T-helper 1 cell treated with Interleukin-12 subunit alpha and Interleukin-12 subunit beta and Interleukin-4 antibody, amounts not matched to agents 30 μg/mL and 1 μg/mL, for 36 hours (primary cell): ENCODE measurements at regions not wholly inside any gene's neighbourhood (a gene's known extent, or its start where the extent isn't known, plus 50 kb on each side); places are given as distances from the start of the nearest gene placed in this dataset.

Experiments used
- H3K27ac Mint-ChIP-seq: one replicate; pipeline ENCODE4 v1.8.0; 2021; ENCODE audit warnings: mild to moderate bottlenecking, mixed read lengths
- H3K27me3 Mint-ChIP-seq: one replicate; pipeline ENCODE4 v1.8.0; 2021; ENCODE audit warnings: low read depth, mixed read lengths
- H3K36me3 Mint-ChIP-seq: one replicate; pipeline ENCODE4 v1.8.0; 2021; ENCODE audit warnings: low read depth, mixed read lengths
- H3K4me1 Mint-ChIP-seq: one replicate; pipeline ENCODE4 v1.8.0; 2021; ENCODE audit warnings: low read depth, mixed read lengths
- H3K4me3 Mint-ChIP-seq: one replicate; pipeline ENCODE4 v1.8.0; 2021; ENCODE audit warnings: mild to moderate bottlenecking, moderate library complexity, mixed read lengths
- H3K9me3 Mint-ChIP-seq: one replicate; pipeline ENCODE4 v1.8.0; 2021; ENCODE audit warnings: mixed read lengths

DNA sequence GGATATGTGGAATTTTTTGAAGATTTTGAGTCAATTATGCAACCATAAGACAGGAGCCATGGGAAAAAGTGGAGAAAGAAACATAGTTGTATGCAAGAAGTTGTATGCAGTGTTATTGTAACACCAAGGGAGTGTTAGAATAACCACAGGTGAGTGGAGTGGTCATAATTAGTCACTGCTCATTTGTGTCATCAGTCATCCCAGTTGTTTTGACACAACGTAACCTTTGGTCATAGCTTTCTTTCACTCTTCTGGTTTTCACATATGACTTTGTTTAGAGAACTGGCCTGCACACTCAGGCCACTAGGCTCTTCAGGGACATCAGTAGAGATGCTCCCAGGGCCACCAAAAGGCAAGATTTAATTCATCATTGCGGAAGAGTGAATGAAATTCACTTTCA is 158.7 kb upstream of the HMHB1 start:
- H3K27me3 Mint-ChIP-seq = no peaks in the 10 kb centered on the region
- H3K4me3 Mint-ChIP-seq = no peak overlapping the region

DNA sequence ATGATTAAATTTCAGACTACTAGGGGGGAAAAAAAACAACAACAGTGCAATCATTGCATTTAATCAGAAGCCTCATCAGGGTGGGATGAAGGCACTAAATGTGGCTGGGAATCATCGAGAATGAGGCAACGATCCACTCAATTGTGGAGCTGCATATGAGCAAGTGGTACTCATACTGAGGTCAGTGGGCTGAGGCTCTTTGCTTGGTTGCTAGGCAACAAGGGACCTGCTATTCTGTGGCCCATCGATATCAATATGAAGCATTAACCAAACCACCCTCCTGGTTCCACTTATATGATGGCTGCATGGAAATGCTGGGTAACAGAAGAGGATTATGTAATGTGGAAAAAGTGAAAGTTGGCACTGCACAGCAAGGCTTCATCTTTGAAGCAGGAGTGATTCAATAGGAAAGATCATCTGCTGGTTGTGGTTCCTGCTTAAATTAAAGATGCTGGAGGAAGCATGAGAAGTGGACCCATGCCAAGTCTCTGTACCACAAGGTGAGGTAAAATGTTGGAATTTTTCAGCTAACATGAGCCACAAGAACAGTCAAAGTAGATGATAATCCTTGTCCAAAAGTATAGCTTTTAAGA is 159.8 kb upstream of the HMHB1 start:
- Mint-ChIP-seq H3K27ac (no peak overlapping the region), H3K36me3 (no peaks in the 10 kb centered on the region), H3K27me3 (no peaks in the 10 kb centered on the region), H3K4me1 (no peaks in the 10 kb centered on the region), H3K9me3 (no peaks in the 10 kb centered on the region), H3K4me3 (no peak overlapping the region)

More for the DNA sequence above, 158.7 kb upstream of the HMHB1 start:
- Mint-ChIP-seq H3K27ac (no peak overlapping the region), H3K4me1 (no peaks in the 10 kb centered on the region), H3K9me3 (no peaks in the 10 kb centered on the region), H3K36me3 (no peaks in the 10 kb centered on the region)

DNA sequence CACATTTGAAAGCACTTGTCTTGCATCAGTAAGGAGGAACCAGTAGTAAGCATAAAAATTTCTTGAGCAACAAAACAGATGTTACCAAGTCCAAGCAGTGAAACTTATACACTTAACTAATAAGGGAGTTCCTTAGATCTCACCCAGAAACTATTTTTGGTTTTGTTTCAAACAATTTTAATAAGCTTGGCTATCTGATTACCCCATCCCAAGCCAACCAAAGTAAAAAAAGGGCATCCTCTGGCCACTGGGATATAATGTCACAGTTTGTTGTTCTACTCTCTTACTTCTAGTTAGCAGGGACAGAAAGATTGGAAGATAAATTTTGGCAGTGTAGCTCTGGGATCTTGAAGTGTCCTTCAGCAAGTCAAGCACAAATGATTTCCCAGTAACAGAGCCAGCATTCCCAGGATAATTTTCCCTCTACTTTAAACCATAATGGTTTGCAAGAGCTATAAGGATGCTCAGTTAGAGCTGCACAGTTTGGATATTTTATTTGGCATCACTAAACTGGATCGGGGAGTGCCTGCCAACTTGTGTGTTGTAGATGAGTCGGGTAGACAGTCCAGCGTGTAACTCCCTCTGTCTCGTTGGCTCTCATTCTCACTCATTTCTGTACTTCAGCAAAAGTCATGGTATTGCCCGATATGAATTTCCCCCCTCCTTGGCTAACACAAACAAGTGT is 161.9 kb upstream of the HMHB1 start:
- no peak overlapping the region for H3K27ac Mint-ChIP-seq
- no peaks in the 10 kb centered on the region for H3K36me3 Mint-ChIP-seq
- no peaks in the 10 kb centered on the region for H3K9me3 Mint-ChIP-seq
- H3K27me3 Mint-ChIP-seq = no peaks in the 10 kb centered on the region
- H3K4me1 Mint-ChIP-seq = no peaks in the 10 kb centered on the region
- no peak overlapping the region for H3K4me3 Mint-ChIP-seq

DNA sequence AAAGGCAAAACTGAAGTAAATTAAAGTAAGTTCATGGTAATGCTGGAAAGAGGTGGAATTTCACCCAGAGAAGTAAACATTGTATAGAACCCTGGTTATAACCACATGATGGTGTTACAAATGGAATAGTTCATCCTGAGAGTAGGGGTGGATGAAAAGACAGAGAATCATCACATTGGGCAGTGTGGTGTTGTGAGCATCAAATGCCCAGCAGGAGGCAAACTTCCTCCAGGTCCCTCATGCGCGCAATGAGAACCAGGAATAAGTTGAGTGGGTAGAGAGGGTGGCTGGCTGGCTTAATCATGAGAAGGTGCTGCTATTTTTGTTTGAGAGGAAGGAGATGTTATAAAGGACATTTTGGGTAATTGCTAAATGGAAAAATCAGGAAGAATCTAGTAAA is 163.3 kb upstream of the HMHB1 start:
- H3K36me3 Mint-ChIP-seq = no peaks in the 10 kb centered on the region
- no peaks in the 10 kb centered on the region for H3K27me3 Mint-ChIP-seq
- no peak overlapping the region for H3K27ac Mint-ChIP-seq
- H3K9me3 Mint-ChIP-seq = no peaks in the 10 kb centered on the region
- H3K4me1 Mint-ChIP-seq = no peaks in the 10 kb centered on the region
- no peak overlapping the region for H3K4me3 Mint-ChIP-seq

DNA sequence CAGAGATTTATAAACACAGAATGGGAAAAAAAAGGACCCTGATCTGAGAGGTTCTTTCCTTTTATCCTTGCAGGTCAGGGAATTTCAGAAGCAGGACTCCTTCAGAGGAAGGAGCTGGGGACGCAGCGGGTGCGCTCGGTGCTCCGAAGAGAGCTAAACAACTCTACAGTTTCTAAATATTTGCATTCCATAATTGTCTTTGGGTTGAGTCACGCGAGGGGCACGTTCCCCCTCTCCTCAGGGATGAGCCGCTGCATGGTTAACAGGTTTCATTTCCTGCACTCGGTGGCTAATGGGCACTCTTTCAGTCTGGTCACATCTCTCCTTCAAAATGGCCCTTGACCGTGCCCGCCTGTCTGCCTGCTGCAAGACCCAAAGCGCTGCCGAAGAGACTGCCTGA is 165.0 kb upstream of the HMHB1 start:
- Mint-ChIP-seq H3K27me3 (no peaks in the 10 kb centered on the region), H3K27ac (no peak overlapping the region), H3K4me3 (no peak overlapping the region), H3K4me1 (no peaks in the 10 kb centered on the region), H3K36me3 (no peaks in the 10 kb centered on the region), H3K9me3 (no peaks in the 10 kb centered on the region)

DNA sequence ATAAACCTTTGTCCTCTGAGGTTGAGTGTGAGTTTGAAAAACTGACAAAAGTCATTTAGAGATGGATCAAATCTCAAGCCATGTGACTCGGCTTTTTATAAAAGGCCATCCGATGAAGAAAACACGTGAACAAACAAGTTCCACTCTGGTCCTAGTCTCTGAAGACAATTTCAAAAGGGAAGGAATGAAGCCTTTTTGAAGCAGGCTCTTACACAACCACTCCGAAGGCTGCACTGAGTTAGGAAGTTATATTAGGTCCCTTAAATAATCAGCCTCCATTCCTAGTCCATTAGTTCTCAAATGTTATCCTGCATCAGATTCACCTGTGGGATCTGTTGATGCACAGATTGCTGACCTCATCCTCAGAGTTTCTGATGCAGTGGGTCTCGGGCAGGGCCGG is 166.6 kb upstream of the HMHB1 start:
- Mint-ChIP-seq H3K9me3 (no peaks in the 10 kb centered on the region), H3K4me1 (no peaks in the 10 kb centered on the region), H3K36me3 (no peaks in the 10 kb centered on the region), H3K4me3 (no peak overlapping the region), H3K27ac (no peak overlapping the region), H3K27me3 (no peaks in the 10 kb centered on the region)

DNA sequence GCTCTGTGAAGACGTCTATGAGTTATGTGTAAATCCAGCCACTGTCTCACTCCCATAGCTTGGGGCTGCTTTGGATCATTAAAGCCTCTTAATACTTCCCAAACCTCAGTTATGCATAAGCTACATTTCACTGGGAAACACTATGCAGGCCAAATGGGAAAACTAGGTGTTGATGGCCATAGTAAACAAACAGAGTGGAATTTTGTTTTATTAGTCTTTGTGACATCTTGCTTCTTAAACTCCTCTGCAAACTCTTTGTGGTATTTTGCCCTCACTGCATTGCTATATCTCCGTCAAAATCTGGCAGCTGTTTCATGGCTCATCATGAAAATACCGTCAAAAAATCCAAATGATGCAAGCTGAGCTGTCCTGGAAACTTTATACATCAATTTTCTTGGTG is 167.2 kb upstream of the HMHB1 start:
- Mint-ChIP-seq H3K27ac (no peak overlapping the region), H3K9me3 (no peaks in the 10 kb centered on the region), H3K4me1 (no peaks in the 10 kb centered on the region), H3K36me3 (no peaks in the 10 kb centered on the region), H3K27me3 (no peaks in the 10 kb centered on the region), H3K4me3 (no peak overlapping the region)

DNA sequence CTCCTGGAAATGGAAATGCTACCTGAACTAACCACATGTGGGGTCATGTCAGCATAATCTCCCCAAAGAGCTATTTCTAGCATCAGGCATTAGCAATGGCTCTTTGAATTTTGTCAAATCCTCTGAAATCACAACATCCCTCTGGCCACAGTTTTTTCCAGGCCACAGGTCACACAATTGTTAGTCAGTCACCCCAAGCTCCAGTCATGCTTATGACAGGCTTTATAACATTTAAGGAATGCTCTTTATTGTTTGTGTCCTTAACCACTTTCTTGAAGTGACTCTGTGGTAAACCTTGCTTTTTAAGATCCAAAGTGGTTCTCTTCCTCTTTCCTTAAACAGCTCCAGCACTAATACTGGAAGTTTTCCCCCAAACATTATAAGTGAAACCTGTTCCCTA is 169.2 kb upstream of the HMHB1 start:
- Mint-ChIP-seq H3K9me3 (no peaks in the 10 kb centered on the region), H3K4me3 (no peak overlapping the region), H3K27ac (no peak overlapping the region), H3K36me3 (no peaks in the 10 kb centered on the region), H3K27me3 (no peaks in the 10 kb centered on the region), H3K4me1 (no peaks in the 10 kb centered on the region)

DNA sequence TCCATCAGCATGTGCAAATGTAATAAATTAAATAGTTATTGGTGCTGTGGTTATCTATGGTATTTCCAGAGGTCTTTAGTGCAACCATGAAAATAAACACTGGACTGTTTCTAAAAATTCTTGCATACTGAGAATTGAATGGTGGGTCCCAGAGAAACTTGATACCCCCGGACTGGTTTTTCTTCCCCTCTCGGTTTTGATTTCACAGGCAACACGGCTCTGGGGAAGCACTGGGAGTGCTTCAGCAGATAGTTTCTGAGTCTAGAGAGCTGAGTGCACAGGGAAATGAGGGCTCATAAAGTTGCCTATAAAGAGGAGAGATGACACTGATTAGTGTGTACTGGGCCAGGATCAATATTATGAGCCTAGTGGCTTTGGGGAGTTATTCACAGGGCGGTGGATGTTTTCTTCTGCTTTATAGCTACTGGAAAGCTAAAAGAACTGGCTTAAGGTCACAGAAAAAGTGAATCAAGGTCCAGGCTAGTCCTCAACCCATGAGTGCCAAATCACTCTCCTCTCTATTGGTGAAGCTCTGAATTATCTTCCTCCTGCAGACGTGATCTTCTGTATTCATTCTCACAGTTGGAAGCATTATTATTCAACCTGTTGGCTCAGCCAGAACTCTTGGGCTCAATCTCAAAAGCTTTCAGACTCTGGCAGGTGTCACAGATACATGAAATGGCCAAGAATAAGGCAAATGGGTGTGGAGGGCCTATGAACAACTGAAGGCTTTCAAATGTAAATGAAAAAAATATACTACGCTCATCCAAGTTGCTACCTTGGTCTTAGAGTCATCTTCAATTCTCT is 170.2 kb upstream of the HMHB1 start:
- Mint-ChIP-seq H3K27me3 (no peaks in the 10 kb centered on the region), H3K4me3 (no peak overlapping the region)

DNA sequence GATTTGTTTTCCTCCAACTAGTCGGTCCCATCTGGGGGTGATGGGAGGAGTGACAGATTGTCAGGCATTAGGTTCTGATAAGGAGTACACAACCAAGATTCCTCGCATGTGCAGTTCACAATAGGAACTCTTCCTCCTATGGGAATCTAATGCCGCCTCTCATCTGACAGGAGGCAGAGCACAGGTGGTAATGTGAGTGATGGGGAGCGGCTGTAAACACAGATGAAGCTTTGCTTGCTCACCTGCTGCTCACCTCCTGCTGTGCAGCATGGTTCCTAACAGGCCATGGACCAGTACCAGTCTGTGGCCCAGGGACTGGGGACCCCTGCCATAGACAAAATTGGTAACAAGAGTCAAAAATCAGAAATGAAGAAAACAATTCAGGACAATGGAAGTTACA is 173.3 kb upstream of the HMHB1 start:
- no peaks in the 10 kb centered on the region for H3K27me3 Mint-ChIP-seq
- H3K4me1 Mint-ChIP-seq = no peaks in the 10 kb centered on the region
- no peak overlapping the region for H3K27ac Mint-ChIP-seq
- no peaks in the 10 kb centered on the region for H3K36me3 Mint-ChIP-seq
- no peaks in the 10 kb centered on the region for H3K9me3 Mint-ChIP-seq
- no peak overlapping the region for H3K4me3 Mint-ChIP-seq

More for the DNA sequence above, 170.2 kb upstream of the HMHB1 start:
- no peaks in the 10 kb centered on the region for H3K4me1 Mint-ChIP-seq
- no peaks in the 10 kb centered on the region for H3K36me3 Mint-ChIP-seq
- H3K27ac Mint-ChIP-seq = no peak overlapping the region
- H3K9me3 Mint-ChIP-seq = no peaks in the 10 kb centered on the region

DNA sequence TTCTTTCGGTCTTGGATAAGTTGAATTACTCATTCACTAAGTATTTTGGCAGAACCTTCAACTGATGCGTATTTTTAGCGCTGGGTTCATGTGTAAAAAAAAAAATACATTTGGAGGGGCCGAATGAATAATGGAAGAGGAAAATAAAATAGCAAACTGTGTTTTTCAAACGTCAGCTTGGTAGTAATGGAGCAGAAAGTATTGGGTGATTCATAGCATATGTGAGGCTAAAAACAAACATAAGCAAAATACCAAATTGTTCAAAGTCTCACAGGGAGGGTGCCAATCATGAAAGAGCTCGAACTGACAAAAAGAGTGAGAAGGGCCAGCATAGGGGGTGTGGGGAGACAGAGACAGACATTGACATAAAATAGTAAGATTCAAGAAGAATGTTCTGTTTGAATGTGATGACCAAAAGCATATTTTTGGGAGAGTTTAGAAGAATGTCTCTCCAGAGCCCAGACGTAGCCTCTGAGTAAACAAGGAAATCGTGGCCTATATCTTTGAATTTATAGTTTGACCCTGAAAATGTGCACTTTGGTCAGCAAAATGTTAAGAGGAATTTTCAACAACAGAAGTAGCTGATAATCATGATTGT is 174.9 kb upstream of the HMHB1 start:
- no peaks in the 10 kb centered on the region for H3K9me3 Mint-ChIP-seq
- H3K4me1 Mint-ChIP-seq = no peaks in the 10 kb centered on the region
- H3K27me3 Mint-ChIP-seq = no peaks in the 10 kb centered on the region
- H3K4me3 Mint-ChIP-seq = no peak overlapping the region
- H3K27ac Mint-ChIP-seq = no peak overlapping the region
- no peaks in the 10 kb centered on the region for H3K36me3 Mint-ChIP-seq

DNA sequence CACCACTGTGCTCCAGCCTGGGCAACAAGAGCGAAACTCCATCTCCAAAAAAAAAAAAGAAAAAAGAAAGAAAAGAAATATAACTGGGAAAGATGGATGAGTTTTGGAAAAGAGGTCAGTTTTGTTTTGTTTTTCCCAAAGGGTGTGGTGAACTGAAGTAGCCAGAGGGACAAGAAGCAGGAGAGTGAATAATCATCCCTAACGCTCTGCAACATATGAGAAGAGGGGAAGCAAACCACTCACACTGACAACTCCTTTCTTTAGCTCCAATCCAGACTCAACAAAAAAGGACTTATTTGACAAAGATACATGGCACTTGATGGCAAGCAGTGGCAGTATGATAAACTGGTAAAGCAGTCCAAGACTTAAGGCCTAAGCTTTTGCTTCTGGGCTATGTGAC is 176.1 kb upstream of the HMHB1 start:
- Mint-ChIP-seq H3K9me3 (no peaks in the 10 kb centered on the region), H3K27me3 (no peaks in the 10 kb centered on the region), H3K4me1 (no peaks in the 10 kb centered on the region), H3K4me3 (no peak overlapping the region), H3K36me3 (no peaks in the 10 kb centered on the region), H3K27ac (no peak overlapping the region)

DNA sequence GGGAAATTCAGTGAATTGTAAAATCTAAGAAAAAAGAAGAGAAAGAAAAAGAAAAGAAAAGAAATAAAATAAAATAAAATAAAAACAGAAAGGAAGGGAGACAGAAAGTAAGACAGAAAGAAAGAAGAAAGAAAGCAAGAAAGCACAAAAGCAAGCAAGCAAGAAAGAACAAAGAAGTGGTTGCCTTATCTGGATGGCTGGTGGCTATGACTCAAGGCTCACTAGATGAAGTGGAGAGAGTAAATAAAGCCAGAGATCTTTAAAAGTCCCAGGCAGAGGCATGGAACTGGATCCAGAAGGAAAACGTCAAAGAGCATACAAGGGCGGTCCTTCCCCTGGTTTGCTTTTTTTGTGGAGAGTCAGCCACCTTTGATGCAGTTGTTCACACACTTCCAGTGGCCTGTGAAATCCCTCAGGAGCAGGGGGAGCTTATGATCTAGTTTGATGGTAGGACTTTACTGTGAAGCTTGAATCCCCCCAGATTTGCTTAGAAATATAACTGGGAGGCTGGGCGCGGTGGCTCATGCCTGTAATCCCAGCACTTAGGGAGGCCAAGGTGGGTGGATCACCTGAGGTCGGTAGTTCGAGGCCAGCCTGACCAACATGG is 176.7 kb upstream of the HMHB1 start:
- Mint-ChIP-seq H3K4me3 (no peak overlapping the region), H3K27ac (peak overlapping the region; percentile 8)

DNA sequence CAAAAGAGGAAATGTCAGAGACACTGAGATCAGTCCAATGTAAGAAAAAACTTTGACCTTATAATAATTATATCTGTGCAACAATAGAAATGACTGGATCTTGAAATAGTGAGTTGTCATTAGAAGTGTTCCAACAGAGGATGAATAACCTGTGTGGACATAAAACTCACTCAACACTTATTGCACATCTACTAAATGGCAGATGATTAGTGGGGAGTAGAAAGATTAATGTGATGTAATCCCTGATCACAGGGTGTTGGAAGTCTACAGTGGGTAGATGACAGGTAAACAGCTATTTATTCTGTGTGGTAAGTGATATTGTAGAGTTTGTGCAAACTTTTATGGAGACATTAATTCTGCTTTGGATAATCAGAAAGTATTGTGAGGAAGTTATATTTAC is 177.3 kb upstream of the HMHB1 start:
- Mint-ChIP-seq H3K9me3 (no peaks in the 10 kb centered on the region), H3K27me3 (no peaks in the 10 kb centered on the region), H3K27ac (no peak overlapping the region), H3K36me3 (no peaks in the 10 kb centered on the region), H3K4me3 (no peak overlapping the region), H3K4me1 (no peaks in the 10 kb centered on the region)

More for the DNA sequence above, 176.7 kb upstream of the HMHB1 start:
- Mint-ChIP-seq H3K9me3 (no peaks in the 10 kb centered on the region), H3K27me3 (no peaks in the 10 kb centered on the region), H3K36me3 (no peaks in the 10 kb centered on the region), H3K4me1 (no peaks in the 10 kb centered on the region)
